ENCODE measurements at regions not wholly inside any gene's neighbourhood (a gene's known extent, or its start where the extent isn't known, plus 50 kb on each side); places are given as distances from the start of the nearest gene placed in this dataset.

DNA sequence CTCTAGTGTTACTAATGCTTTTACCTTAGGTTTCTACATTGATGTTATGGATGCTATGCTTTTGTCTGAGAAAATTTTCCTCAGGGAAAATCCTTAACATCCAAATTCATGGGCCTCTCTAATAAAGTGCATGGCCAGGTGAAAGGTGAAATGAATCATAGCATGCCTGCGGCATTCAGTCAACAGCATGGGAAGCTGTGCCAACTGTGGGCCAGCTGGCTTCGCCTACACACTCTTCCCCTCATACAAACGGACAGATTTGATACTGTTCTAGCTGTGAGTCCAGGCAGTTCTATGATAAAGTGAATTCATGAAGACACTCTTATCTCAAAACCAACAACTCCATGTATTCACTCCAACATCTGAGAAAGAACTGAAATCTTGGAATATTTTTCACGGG, 374.1 kb downstream of the PLK2 start:
- no peak overlapping the region for H3K27ac ChIP-seq (ENCODE audit: low read depth, low read length, poor library complexity, severe bottlenecking)
- no peak for DNase-seq (ENCODE audit: low spot score)
- H3K9me3 ChIP-seq (ENCODE audit: low read depth, low read length, poor library complexity, severe bottlenecking): no peaks in the 10 kb centered on the region
- ChIA-PET CTCF (no interaction called here), POLR2A (ENCODE audit: low non-redundant PET) (no interaction called here)
- H3K36me3 ChIP-seq (ENCODE audit: insufficient read depth, low read length, poor library complexity, severe bottlenecking): no peaks in the 10 kb centered on the region
- no peaks in the 10 kb centered on the region for H3K27me3 ChIP-seq (replicated peaks; ENCODE audit: insufficient read depth, low read depth, low read length, poor library complexity)
- H3K4me1 ChIP-seq (ENCODE audit: insufficient read depth, low read length, poor library complexity, severe bottlenecking): no peaks in the 10 kb centered on the region
- TF ChIP-seq EZH2 (IDR thresholded peaks at IDR 0.05; ENCODE audit: borderline replicate concordance, low read depth, low read length, poor library complexity, severe bottlenecking): no peak
- TF ChIP-seq, protein P1, sequence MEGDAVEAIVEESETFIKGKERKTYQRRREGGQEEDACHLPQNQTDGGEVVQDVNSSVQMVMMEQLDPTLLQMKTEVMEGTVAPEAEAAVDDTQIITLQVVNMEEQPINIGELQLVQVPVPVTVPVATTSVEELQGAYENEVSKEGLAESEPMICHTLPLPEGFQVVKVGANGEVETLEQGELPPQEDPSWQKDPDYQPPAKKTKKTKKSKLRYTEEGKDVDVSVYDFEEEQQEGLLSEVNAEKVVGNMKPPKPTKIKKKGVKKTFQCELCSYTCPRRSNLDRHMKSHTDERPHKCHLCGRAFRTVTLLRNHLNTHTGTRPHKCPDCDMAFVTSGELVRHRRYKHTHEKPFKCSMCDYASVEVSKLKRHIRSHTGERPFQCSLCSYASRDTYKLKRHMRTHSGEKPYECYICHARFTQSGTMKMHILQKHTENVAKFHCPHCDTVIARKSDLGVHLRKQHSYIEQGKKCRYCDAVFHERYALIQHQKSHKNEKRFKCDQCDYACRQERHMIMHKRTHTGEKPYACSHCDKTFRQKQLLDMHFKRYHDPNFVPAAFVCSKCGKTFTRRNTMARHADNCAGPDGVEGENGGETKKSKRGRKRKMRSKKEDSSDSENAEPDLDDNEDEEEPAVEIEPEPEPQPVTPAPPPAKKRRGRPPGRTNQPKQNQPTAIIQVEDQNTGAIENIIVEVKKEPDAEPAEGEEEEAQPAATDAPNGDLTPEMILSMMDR (conservative IDR thresholded peaks at IDR 0.05; ENCODE audit: low read depth, low read length): no peak
- intact Hi-C loops (cut with micrococcal nuclease; ENCODE audit: unreplicated experiment): no loop called here
- no TSS peak for BruUV-seq (replicated peaks)
- no peak overlapping the region for H3K4me3 ChIP-seq (ENCODE audit: low read depth, low read length, poor library complexity, severe bottlenecking)

GRCh38 chr5:58081435-58081834, 378.5 kb downstream of the PLK2 start:
- no peaks in the 10 kb centered on the region for H3K36me3 ChIP-seq (ENCODE audit: insufficient read depth, low read length, poor library complexity, severe bottlenecking)
- BruUV-seq (replicated peaks): no TSS peak
- no peak overlapping the region for H3K27ac ChIP-seq (ENCODE audit: low read depth, low read length, poor library complexity, severe bottlenecking)
- no peak for DNase-seq (ENCODE audit: low spot score)
- POLR2A ChIA-PET (ENCODE audit: low non-redundant PET): no interaction called here
- TF ChIP-seq EZH2 (IDR thresholded peaks at IDR 0.05; ENCODE audit: borderline replicate concordance, low read depth, low read length, poor library complexity, severe bottlenecking): no peak
- TF ChIP-seq, protein P1 (conservative IDR thresholded peaks at IDR 0.05; ENCODE audit: low read depth, low read length): no peak
- H3K4me1 ChIP-seq (ENCODE audit: insufficient read depth, low read length, poor library complexity, severe bottlenecking): no peaks in the 10 kb centered on the region
- H3K9me3 ChIP-seq (ENCODE audit: low read depth, low read length, poor library complexity, severe bottlenecking): no peaks in the 10 kb centered on the region
- H3K27me3 ChIP-seq (replicated peaks; ENCODE audit: insufficient read depth, low read depth, low read length, poor library complexity): no peaks in the 10 kb centered on the region
- H3K4me3 ChIP-seq (ENCODE audit: low read depth, low read length, poor library complexity, severe bottlenecking): no peak overlapping the region
- CTCF ChIA-PET: no interaction called here
- intact Hi-C loops (cut with micrococcal nuclease; ENCODE audit: unreplicated experiment): no loop called here

DNA sequence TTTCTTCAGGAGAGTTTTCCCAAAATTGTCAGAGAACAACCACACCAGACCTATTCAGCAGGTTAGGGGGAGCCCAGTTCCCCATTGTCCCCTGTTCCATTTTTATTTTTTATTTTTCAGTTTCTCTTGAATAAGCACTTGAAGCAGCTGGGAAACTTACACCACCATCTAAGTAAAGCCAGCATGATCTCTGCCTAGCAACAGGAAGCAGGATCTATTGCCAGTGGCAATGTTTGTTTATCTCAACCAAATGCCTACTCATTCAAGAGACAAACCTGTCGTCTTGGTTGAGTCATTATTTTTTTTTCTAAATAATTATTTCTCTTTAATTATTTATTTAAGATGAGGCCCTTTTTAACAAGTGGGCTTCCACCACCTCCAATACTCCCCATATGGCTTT, 379.3 kb downstream of the PLK2 start:
- no peaks in the 10 kb centered on the region for H3K4me1 ChIP-seq (ENCODE audit: insufficient read depth, low read length, poor library complexity, severe bottlenecking)
- no peaks in the 10 kb centered on the region for H3K9me3 ChIP-seq (ENCODE audit: low read depth, low read length, poor library complexity, severe bottlenecking)
- BruUV-seq (replicated peaks): no TSS peak
- DNase-seq (ENCODE audit: low spot score): no peak
- no peaks in the 10 kb centered on the region for H3K27me3 ChIP-seq (replicated peaks; ENCODE audit: insufficient read depth, low read depth, low read length, poor library complexity)
- TF ChIP-seq, protein P1 (conservative IDR thresholded peaks at IDR 0.05; ENCODE audit: low read depth, low read length): no peak
- no peak for TF ChIP-seq EZH2 (IDR thresholded peaks at IDR 0.05; ENCODE audit: borderline replicate concordance, low read depth, low read length, poor library complexity, severe bottlenecking)
- ChIA-PET CTCF (no interaction called here), POLR2A (ENCODE audit: low non-redundant PET) (no interaction called here)
- H3K36me3 ChIP-seq (ENCODE audit: insufficient read depth, low read length, poor library complexity, severe bottlenecking): no peaks in the 10 kb centered on the region
- intact Hi-C loops (cut with micrococcal nuclease; ENCODE audit: unreplicated experiment): no loop called here
- H3K27ac ChIP-seq (ENCODE audit: low read depth, low read length, poor library complexity, severe bottlenecking): no peak overlapping the region
- no peak overlapping the region for H3K4me3 ChIP-seq (ENCODE audit: low read depth, low read length, poor library complexity, severe bottlenecking)
